ENCODE measurements at regions not wholly inside any gene's neighbourhood (a gene's known extent, or its start where the extent isn't known, plus 50 kb on each side); places are given as distances from the start of the nearest gene placed in this dataset.

GRCh38 chr12:85352016-85352415 is 72.0 kb downstream of the ALX1 start:
- DNase-seq, result no peak

- no peak for DNase-seq
These were observed 76.8 kb downstream of the ALX1 start for GRCh38 chr12:85356596-85357385.

DNA sequence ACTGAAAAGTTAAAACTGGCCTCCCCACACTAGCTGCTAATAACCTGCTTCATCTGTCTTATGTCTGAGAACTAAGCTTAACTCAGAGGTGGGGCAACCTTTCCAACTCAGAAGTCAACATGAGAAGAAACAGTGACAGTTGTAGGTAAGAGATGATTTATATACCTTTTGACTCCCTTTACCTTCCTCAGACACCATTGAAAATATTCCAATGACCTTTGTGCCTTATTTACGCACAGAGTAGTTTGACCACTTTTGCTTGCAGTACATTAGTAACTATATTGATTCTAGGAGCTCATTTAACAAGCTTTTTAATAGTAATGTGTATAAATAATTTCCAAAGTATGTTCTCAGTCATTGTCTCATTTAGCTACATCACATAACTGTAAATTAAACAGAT is 77.6 kb downstream of the ALX1 start:
- DNase-seq, result no peak

DNA sequence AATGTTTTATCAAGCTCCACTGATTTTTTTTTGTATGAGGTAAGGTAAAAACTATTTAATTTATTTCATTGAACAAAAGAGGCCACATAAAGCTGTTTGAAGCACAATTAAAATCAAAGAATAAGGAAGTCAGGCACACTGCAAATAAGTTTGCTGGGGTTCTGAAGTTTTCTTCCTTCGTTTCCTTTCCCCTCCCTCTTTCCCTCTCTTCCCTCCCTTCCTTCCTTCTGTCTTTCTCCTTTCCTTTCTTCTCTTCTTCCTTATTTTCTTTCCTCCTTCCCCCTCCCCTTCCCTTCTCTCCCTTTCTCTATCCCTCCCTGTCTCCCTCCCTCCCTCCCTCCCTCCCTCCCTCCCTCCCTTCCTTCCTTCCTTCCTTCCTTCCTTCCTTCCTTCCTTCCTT is 78.7 kb downstream of the ALX1 start:
- DNase-seq, result no peak

- DNase-seq, result no peak
These were observed 83.6 kb downstream of the ALX1 start for GRCh38 chr12:85363382-85364190.

DNA sequence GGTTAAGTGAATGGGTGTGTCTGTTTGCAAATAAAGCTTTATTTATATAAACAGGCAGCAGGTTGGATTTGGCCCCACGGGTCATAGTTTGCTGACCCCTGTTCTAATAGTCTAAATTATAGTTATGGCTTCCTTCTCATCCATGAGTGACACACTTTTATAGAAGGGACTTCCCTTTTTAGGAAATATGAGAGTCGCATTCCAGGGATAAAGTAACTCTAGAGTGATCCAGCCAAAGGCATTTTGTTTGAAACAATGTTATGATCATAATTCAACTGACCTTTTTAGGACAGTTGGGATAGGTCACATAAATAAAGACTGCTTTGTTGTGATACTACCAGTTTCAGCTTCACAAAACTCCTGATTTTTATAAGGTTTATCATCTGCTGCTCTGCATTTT is 87.9 kb downstream of the ALX1 start:
- no peak for DNase-seq

- DNase-seq, result no peak
These were observed 89.5 kb downstream of the ALX1 start for GRCh38 chr12:85369365-85370154.

- no peak for DNase-seq
These were observed 93.0 kb downstream of the ALX1 start for GRCh38 chr12:85373045-85373444.

DNA sequence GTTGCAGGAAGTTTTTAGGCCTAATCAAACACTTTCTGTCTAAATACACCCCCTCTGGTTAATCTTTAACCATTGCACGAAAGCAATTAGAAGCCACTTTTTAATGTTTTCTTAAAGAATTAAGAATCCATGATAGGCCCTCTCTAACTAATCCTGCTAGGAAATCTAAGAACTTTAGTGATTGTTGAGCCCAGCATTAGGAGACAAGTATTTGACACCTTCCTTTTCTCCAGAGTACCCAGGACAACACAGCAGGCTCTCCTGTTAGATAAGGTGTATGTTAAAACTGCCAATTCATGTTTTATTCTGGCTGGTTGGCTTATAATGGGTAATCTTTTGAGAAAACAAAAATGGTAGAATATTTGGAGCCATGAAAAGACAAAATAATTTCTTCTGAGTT is 95.0 kb downstream of the ALX1 start:
- no peak for DNase-seq

GRCh38 chr12:85385406-85385805 is 105.4 kb downstream of the ALX1 start:
- no peak for DNase-seq

DNA sequence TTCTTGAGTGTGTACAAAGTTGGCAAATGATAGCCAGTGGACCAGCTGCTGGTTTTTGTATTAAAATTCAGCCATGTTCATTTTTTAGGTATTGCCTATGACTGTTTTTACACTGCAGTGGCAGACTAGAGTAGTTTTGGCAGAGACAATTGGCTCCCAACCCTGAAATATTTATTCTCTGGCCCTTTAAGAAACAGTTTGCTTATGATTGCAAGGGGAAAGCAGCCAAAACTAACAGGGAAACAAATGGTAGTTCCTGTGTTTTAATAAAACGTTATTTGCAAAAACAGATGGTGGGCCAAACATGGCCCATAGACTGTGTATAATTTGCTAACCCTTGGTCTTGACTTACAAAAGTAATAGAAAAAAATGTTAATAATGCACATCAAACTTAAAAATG is 110.2 kb downstream of the ALX1 start:
- no peak for DNase-seq

DNA sequence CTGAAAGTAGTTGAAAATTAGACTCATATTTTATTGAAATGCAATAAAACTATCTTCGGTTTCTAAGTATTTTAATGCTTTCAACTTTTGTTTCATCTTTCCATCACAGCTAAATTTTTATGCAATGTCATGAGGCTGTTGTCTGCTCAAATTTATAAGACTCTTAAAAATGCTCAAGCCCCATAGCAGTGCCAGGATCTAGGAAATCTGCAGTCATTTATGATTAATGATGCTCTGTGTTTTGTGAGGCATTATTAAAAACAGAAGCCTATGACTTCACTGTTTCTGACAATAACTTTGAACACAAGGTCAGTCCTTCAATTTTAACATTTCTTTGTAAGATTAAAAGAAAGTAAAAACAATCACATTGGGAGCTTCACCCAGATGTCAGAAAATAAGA is 112.5 kb downstream of the ALX1 start:
- no peak for DNase-seq

DNA sequence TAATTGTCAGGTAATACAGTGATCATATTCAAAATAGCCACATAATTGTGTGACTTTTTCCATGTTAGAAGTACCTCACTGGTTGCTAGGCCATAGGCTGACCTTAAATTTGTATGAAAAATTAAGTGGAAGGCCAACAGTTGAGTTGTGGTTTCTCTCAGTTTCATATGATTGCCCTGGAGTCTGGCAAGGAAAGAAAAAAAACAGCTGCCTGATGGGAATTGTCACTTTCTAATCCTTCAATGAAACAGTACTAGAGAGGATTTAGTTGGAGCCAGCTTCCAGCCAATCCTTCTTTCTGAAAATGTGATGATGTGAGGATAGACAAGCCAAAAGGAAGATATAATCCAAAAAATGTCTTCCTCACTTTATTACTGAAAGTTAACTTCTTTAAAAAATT is 113.6 kb downstream of the ALX1 start:
- no peak for DNase-seq

DNA sequence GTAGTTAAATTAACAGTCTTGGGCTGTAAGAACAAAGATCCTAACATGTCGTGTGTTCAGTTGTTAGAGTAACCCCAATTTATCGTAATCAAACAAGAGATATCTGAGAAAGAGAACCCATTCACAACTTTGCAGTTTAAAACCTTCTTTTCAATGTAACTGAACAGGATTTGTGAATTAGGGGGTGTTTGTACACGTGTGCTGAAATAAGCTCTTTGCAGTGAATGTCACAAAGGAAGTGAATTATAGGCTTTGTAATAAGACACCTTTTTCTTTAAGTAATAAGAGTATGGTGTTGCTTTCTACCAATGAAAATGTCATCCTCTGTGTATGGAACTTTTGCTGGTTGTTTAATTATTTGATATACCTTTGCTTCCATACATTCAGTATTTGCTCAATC is 114.0 kb downstream of the ALX1 start:
- peak; percentile 18 for DNase-seq

- DNase-seq, result no peak
These were observed 114.8 kb downstream of the ALX1 start for GRCh38 chr12:85394809-85395208.

DNA sequence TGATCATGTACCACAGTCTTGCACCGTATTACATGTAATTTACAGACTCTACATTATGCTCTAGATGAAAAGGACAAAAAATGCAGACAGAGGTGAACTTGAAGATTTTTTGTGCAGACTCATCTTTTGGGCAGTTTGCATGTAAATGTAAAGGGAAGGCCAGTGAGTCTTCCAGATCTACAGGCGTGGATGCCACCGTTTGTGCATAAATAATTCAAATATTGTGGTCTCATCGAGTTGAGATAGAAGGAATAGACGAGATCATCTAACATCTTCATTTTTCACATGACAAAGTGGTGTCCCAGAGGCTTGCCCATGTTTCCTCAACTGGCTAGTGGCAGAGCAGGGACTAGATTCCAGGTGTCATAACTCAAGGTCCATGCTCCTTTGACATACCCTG is 125.2 kb downstream of the ALX1 start:
- no peak for DNase-seq

DNA sequence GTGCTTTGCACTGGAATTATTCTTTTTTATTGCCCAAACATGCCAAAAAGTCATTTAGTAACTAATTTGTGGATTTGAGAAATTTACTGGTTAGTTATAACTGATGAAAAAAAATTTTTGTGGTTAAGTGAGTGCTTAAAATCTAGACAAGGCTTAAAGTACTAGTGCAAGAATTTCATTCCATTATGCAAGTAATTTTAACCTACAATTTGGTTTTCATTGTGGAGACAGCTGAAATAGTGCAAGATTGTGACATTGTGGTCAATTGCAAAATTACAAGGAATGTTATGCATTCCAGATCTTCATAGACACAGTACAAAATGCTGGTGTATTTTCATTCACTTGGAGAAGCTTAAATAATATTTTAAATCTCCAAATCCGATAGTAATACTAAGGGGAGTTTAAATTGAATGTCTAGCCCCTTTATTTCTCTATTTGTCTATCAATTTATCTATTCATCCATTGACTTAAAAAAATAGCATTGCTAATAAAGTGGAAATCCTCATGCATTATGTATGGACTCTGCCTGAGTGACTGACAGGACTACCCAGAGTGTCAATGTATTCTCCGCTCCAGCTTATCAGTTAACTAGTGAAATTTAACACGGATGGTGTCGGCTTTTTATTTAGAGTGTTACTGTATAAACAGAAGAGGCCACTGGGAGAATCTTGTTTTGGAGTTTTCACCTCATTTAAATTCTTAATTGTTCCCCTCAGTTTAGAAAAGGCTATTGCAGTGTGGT is 125.9 kb downstream of the ALX1 start:
- no peak for DNase-seq

DNA sequence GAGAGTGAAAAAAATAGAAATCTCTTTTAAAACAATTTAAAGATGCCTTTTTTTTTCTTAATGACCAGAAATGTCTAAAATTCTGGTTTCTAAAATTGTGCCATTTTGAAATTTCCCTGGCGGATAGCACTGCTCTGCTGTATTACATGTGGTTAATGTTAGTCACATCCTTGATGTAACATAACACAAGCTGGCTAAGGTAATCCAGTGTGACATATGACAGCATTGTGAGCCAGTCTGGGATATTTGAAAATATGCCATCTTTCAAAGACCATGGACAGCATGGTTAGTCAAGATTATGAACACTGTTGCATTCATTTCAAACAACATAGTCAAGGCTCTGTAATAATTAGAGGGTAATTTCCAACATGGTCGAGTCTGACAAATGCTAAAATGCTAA is 133.2 kb downstream of the ALX1 start:
- DNase-seq, result no peak

- DNase-seq, result no peak
These were observed 142.7 kb downstream of the ALX1 start for GRCh38 chr12:85422762-85423161.

- DNase-seq, result no peak
These were observed 143.9 kb downstream of the ALX1 start for GRCh38 chr12:85423947-85424346.

DNA sequence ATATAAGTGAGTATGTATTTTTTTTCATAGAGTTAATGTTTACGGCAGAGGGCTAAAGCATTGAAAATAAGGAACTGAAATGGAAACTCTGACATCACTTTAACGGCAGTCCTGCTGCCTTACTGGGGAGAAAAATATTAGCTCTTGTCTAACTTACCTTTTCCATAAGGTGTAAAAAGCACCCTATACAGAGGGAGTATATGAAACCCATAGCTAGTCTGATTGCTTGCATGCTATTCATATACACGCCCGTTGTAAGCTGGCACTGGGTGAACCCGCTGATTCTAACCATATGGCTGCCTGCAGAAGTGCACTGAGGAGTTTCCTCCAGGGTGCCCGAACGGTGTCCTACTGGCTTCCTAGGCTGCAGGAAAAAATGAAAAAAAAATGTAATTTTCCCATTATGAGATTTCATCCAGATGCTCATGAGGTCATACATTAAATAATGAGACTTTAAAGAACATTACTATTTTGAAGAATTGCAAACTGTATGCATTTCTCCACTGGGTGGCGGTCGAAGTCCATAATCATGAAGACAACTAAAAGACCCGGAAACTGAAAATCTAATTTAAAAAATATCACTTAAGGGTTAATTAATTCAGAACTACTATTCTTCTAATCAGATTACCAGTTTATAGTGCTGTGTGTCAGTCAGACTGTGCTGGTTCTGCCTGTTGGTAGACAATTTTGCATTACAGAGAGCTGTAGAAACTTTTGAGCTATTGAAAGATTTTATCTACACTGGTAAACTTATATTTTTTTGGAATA is 144.7 kb downstream of the ALX1 start:
- DNase-seq, result no peak

- no peak for DNase-seq
These were observed 145.3 kb downstream of the ALX1 start for GRCh38 chr12:85425349-85425612.
